ENCODE measurements at regions not wholly inside any gene's neighbourhood (a gene's known extent, or its start where the extent isn't known, plus 50 kb on each side); places are given as distances from the start of the nearest gene placed in this dataset.

GRCh38 chr2:2506536-2506935, 175.5 kb upstream of the MYT1L start:
- no peak overlapping the region for H3K27ac ChIP-seq (ENCODE audit: insufficient read depth, low read length)
- no peaks in the 10 kb centered on the region for H3K27me3 ChIP-seq (ENCODE audit: control insufficient read depth, insufficient read depth, low read length)
- H2AFZ ChIP-seq (ENCODE audit: low read length) = no peak overlapping the region
- TF ChIP-seq CTCF (conservative IDR thresholded peaks at IDR 0.05 in 1 of 2, IDR thresholded peaks at IDR 0.05 in 1 of 2; ENCODE audit: low read depth in 1 of 2, low read length in 2 of 2) (no peak), EZH2 (IDR thresholded peaks at IDR 0.05; ENCODE audit: low read length, missing control alignments) (no peak)
- DNase-seq (ENCODE audit: low read depth in 2 of 2) = no peak
- no peak overlapping the region for H3K9ac ChIP-seq (ENCODE audit: insufficient read depth, low read length)
- no peaks in the 10 kb centered on the region for H3K36me3 ChIP-seq (ENCODE audit: control insufficient read depth, insufficient read depth, low read length)
- H3K4me1 ChIP-seq (ENCODE audit: control insufficient read depth, extremely low read depth, insufficient read depth, low read length) = no peaks in the 10 kb centered on the region
- no peak overlapping the region for H3K4me2 ChIP-seq (ENCODE audit: extremely low read depth, insufficient read depth, low read length)
- no peak overlapping the region for H3K4me3 ChIP-seq (replicated peaks in 1 of 4; ENCODE audit: control extremely low read depth in 1 of 4, insufficient read depth in 1 of 4, low read depth in 3 of 4, low read length in 4 of 4)
- no peaks in the 10 kb centered on the region for H4K20me1 ChIP-seq (ENCODE audit: control insufficient read depth, extremely low read depth, insufficient read depth, low read length)
- H3K9me3 ChIP-seq (ENCODE audit: control insufficient read depth, insufficient read depth, low read depth, low read length) = no peaks in the 10 kb centered on the region
- H3K79me2 ChIP-seq (ENCODE audit: control insufficient read depth, insufficient read depth, low read length) = no peaks in the 10 kb centered on the region

GRCh38 chr2:2505604-2506003, 174.5 kb upstream of the MYT1L start:
- Histone ChIP-seq H4K20me1 (ENCODE audit: control insufficient read depth, extremely low read depth, insufficient read depth, low read length) (no peaks in the 10 kb centered on the region), H3K4me1 (ENCODE audit: control insufficient read depth, extremely low read depth, insufficient read depth, low read length) (no peaks in the 10 kb centered on the region), H3K36me3 (ENCODE audit: control insufficient read depth, insufficient read depth, low read length) (no peaks in the 10 kb centered on the region), H3K27me3 (ENCODE audit: control insufficient read depth, insufficient read depth, low read length) (no peaks in the 10 kb centered on the region), H3K4me3 (replicated peaks in 1 of 4; ENCODE audit: control extremely low read depth in 1 of 4, insufficient read depth in 1 of 4, low read depth in 3 of 4, low read length in 4 of 4) (no peak overlapping the region), H3K27ac (ENCODE audit: insufficient read depth, low read length) (no peak overlapping the region), H3K9ac (ENCODE audit: insufficient read depth, low read length) (no peak overlapping the region), H3K9me3 (ENCODE audit: control insufficient read depth, insufficient read depth, low read depth, low read length) (no peaks in the 10 kb centered on the region), H3K4me2 (ENCODE audit: extremely low read depth, insufficient read depth, low read length) (no peak overlapping the region), H2AFZ (ENCODE audit: low read length) (no peak overlapping the region), H3K79me2 (ENCODE audit: control insufficient read depth, insufficient read depth, low read length) (no peaks in the 10 kb centered on the region)
- TF ChIP-seq CTCF (conservative IDR thresholded peaks at IDR 0.05 in 1 of 2, IDR thresholded peaks at IDR 0.05 in 1 of 2; ENCODE audit: low read depth in 1 of 2, low read length in 2 of 2) (no peak), EZH2 (IDR thresholded peaks at IDR 0.05; ENCODE audit: low read length, missing control alignments) (no peak)
- no peak for DNase-seq (ENCODE audit: low read depth in 2 of 2)

- Histone ChIP-seq H2AFZ (ENCODE audit: low read length) (no peak overlapping the region), H3K4me2 (ENCODE audit: extremely low read depth, insufficient read depth, low read length) (no peak overlapping the region), H3K79me2 (ENCODE audit: control insufficient read depth, insufficient read depth, low read length) (no peaks in the 10 kb centered on the region), H3K4me1 (ENCODE audit: control insufficient read depth, extremely low read depth, insufficient read depth, low read length) (no peaks in the 10 kb centered on the region), H3K9ac (ENCODE audit: insufficient read depth, low read length) (no peak overlapping the region), H3K27ac (ENCODE audit: insufficient read depth, low read length) (no peak overlapping the region), H3K27me3 (ENCODE audit: control insufficient read depth, insufficient read depth, low read length) (no peaks in the 10 kb centered on the region), H3K9me3 (ENCODE audit: control insufficient read depth, insufficient read depth, low read depth, low read length) (no peaks in the 10 kb centered on the region), H3K36me3 (ENCODE audit: control insufficient read depth, insufficient read depth, low read length) (no peaks in the 10 kb centered on the region), H3K4me3 (replicated peaks in 1 of 4; ENCODE audit: control extremely low read depth in 1 of 4, insufficient read depth in 1 of 4, low read depth in 3 of 4, low read length in 4 of 4) (no peak overlapping the region), H4K20me1 (ENCODE audit: control insufficient read depth, extremely low read depth, insufficient read depth, low read length) (no peaks in the 10 kb centered on the region)
- TF ChIP-seq EZH2 (IDR thresholded peaks at IDR 0.05; ENCODE audit: low read length, missing control alignments) (no peak), CTCF (conservative IDR thresholded peaks at IDR 0.05 in 1 of 2, IDR thresholded peaks at IDR 0.05 in 1 of 2; ENCODE audit: low read depth in 1 of 2, low read length in 2 of 2) (no peak)
- DNase-seq (ENCODE audit: low read depth in 2 of 2) = no peak
Observed at GRCh38 chr2:2503864-2504418, 172.9 kb upstream of the MYT1L start.

All from fibroblast of lung (primary cell).